ENCODE measurements at regions not wholly inside any gene's neighbourhood (a gene's known extent, or its start where the extent isn't known, plus 50 kb on each side); places are given as distances from the start of the nearest gene placed in this dataset.

GRCh38 chr14:22469538-22470303 lies 119.3 kb downstream of the DAD1 start:
- no peak overlapping the region for H3K27ac ChIP-seq
- no peaks in the 10 kb centered on the region for H3K36me3 ChIP-seq
- H3K4me3 ChIP-seq (ENCODE audit: low read depth, low read length): no peak overlapping the region
- no peak for DNase-seq
- no peaks in the 10 kb centered on the region for H3K9me3 ChIP-seq (ENCODE audit: severe bottlenecking)
- TF ChIP-seq CTCF (IDR thresholded peaks at IDR 0.05; ENCODE audit: low read depth, low read length): no peak
- no peaks in the 10 kb centered on the region for H3K27me3 ChIP-seq (ENCODE audit: insufficient read depth, low read depth, severe bottlenecking)

GRCh38 chr14:22468830-22469229 lies 120.2 kb downstream of the DAD1 start:
- Histone ChIP-seq H3K27ac (no peak overlapping the region), H3K9me3 (ENCODE audit: severe bottlenecking) (no peaks in the 10 kb centered on the region), H3K27me3 (ENCODE audit: insufficient read depth, low read depth, severe bottlenecking) (no peaks in the 10 kb centered on the region), H3K36me3 (no peaks in the 10 kb centered on the region), H3K4me3 (ENCODE audit: low read depth, low read length) (no peak overlapping the region)
- TF ChIP-seq CTCF (IDR thresholded peaks at IDR 0.05; ENCODE audit: low read depth, low read length): no peak
- no peak for DNase-seq

- no peaks in the 10 kb centered on the region for H3K9me3 ChIP-seq (ENCODE audit: severe bottlenecking)
- DNase-seq: no peak
Measured at GRCh38 chr14:22466491-22466890, 122.5 kb downstream of the DAD1 start.

GRCh38 chr14:22465201-22465840 lies 123.7 kb downstream of the DAD1 start:
- DNase-seq: no peak
- H3K27ac ChIP-seq: no peak overlapping the region
- no peaks in the 10 kb centered on the region for H3K27me3 ChIP-seq (ENCODE audit: insufficient read depth, low read depth, severe bottlenecking)
- H3K4me3 ChIP-seq (ENCODE audit: low read depth, low read length): no peak overlapping the region
- no peak for TF ChIP-seq CTCF (IDR thresholded peaks at IDR 0.05; ENCODE audit: low read depth, low read length)
- no peaks in the 10 kb centered on the region for H3K36me3 ChIP-seq
- no peaks in the 10 kb centered on the region for H3K9me3 ChIP-seq (ENCODE audit: severe bottlenecking)

More at GRCh38 chr14:22466491-22466890, 122.5 kb downstream of the DAD1 start:
- Histone ChIP-seq H3K27me3 (ENCODE audit: insufficient read depth, low read depth, severe bottlenecking) (no peaks in the 10 kb centered on the region), H3K36me3 (no peaks in the 10 kb centered on the region), H3K4me3 (ENCODE audit: low read depth, low read length) (no peak overlapping the region), H3K27ac (no peak overlapping the region)
- no peak for TF ChIP-seq CTCF (IDR thresholded peaks at IDR 0.05; ENCODE audit: low read depth, low read length)

GRCh38 chr14:22464422-22465142 lies 124.4 kb downstream of the DAD1 start:
- Histone ChIP-seq H3K27ac (no peak overlapping the region), H3K9me3 (ENCODE audit: severe bottlenecking) (no peaks in the 10 kb centered on the region), H3K36me3 (no peaks in the 10 kb centered on the region), H3K4me3 (ENCODE audit: low read depth, low read length) (no peak overlapping the region), H3K27me3 (ENCODE audit: insufficient read depth, low read depth, severe bottlenecking) (no peaks in the 10 kb centered on the region)
- DNase-seq: no peak
- no peak for TF ChIP-seq CTCF (IDR thresholded peaks at IDR 0.05; ENCODE audit: low read depth, low read length)
